ENCODE measurements at regions not wholly inside any gene's neighbourhood (a gene's known extent, or its start where the extent isn't known, plus 50 kb on each side); places are given as distances from the start of the nearest gene placed in this dataset.

- Mint-ChIP-seq H3K4me3 (no peak overlapping the region), H3K4me1 (ENCODE audit: low read depth) (peaks cover 16% of the 10 kb centered on the region), H3K9me3 (no peaks in the 10 kb centered on the region), H3K36me3 (ENCODE audit: insufficient read depth) (no peaks in the 10 kb centered on the region), H3K27me3 (ENCODE audit: low read depth) (peaks cover 5% of the 10 kb centered on the region)
- ATAC-seq, result no peak
- no peak for DNase-seq
These were observed 58.6 kb upstream of the TNRC6A start for GRCh38 chr16:24670623-24671454.

DNA sequence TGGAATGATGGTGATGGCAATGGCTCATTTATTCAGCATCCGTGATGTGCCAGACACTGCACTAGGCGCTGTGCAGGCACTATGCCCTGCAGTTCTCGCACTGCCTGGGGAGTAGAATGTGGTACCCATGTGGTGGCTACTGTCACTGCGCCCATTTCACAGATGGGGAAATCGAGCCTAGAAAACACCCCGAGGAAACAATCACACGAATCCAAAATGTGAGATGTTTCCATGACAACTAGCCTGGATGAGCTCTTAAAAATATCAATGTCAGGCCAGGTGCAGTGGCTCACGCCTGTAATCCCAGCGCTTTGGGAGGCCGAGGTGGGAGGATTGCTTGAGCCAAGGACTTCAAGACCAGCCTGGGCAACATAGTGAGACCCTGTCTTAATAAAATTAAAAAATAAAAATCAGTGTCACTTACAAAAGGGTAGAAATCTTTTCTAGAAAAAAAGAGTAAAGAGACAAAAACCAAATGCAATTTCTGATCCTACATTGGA, 57.9 kb upstream of the TNRC6A start:
- no peak for ATAC-seq
- H3K9me3 Mint-ChIP-seq, result no peaks in the 10 kb centered on the region

DNA sequence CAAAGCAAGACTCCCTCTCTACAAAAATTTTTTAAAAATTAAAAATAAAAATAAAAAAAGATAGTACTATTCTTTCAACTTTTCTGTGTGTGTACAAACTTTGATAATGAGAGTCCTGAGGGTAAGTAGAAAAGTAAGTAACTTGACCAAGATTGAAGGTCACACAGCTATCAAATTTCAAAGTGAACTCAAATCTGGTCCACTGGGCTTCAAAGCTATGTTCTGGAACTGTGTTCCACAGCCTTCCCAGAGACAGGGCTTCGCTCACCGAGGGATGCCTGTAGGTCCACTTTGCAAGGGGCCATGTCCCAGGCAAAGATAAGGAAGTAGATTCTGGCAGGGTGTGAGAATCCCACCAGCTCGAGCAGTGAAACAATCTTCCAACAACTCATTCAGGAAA, 56.3 kb upstream of the TNRC6A start:
- peaks cover 8% of the 10 kb centered on the region for H3K27me3 Mint-ChIP-seq (ENCODE audit: low read depth)
- H3K4me3 Mint-ChIP-seq, result no peak overlapping the region
- no peaks in the 10 kb centered on the region for H3K36me3 Mint-ChIP-seq (ENCODE audit: insufficient read depth)
- no peaks in the 10 kb centered on the region for H3K9me3 Mint-ChIP-seq
- ATAC-seq, result no peak
- peaks cover 14% of the 10 kb centered on the region for H3K4me1 Mint-ChIP-seq (ENCODE audit: low read depth)
- DNase-seq, result no peak

More for the DNA sequence above, 57.9 kb upstream of the TNRC6A start:
- Mint-ChIP-seq H3K4me3 (no peak overlapping the region), H3K4me1 (ENCODE audit: low read depth) (peaks cover 16% of the 10 kb centered on the region), H3K27me3 (ENCODE audit: low read depth) (peaks cover 4% of the 10 kb centered on the region), H3K36me3 (ENCODE audit: insufficient read depth) (no peaks in the 10 kb centered on the region)
- no peak for DNase-seq

- Mint-ChIP-seq H3K27me3 (ENCODE audit: low read depth) (peaks cover 8% of the 10 kb centered on the region), H3K36me3 (ENCODE audit: insufficient read depth) (no peaks in the 10 kb centered on the region), H3K4me3 (no peak overlapping the region), H3K9me3 (no peaks in the 10 kb centered on the region), H3K4me1 (ENCODE audit: low read depth) (peaks cover 5% of the 10 kb centered on the region)
- ATAC-seq (no peak), DNase-seq (no peak)
These were observed 54.6 kb upstream of the TNRC6A start for GRCh38 chr16:24674877-24675276.

DNA sequence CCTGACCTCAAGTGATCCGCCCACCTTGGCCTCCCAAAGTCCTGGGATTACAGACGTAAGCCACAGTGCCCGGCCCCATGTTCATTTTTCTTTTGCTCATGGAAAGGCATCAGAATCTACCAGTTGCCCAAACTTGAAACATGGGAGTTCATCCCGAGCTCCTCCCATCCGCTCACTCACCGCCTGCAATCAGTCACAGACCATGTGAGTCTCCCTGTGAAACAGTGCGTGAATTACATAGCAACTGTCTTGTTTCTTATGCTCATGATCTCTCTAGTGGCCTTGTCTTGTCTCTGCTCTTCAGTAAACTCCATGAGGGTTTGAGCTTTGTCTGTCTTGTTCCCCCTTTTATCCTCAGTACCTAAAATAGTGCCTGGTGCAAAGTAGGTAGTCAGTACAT, 52.1 kb upstream of the TNRC6A start:
- H3K4me1 Mint-ChIP-seq (ENCODE audit: low read depth), result no peaks in the 10 kb centered on the region
- no peak overlapping the region for H3K4me3 Mint-ChIP-seq
- no peaks in the 10 kb centered on the region for H3K36me3 Mint-ChIP-seq (ENCODE audit: insufficient read depth)
- no peak for ATAC-seq
- H3K27me3 Mint-ChIP-seq (ENCODE audit: low read depth), result peaks cover 6% of the 10 kb centered on the region
- no peaks in the 10 kb centered on the region for H3K9me3 Mint-ChIP-seq
- no peak for DNase-seq
